CD14-positive monocyte (primary cell): ENCODE measurements at regions not wholly inside any gene's neighbourhood (a gene's known extent, or its start where the extent isn't known, plus 50 kb on each side); places are given as distances from the start of the nearest gene placed in this dataset.

Source experiments
- DNase-seq, 3 donors: peaks; one replicate each; pipeline ENCODE4 v3.0.0-alpha.2; 2011 to 2022
- H2AFZ ChIP-seq: 2 replicates; pipeline ENCODE4 v1.6.0; 2012; ENCODE audit warnings: mild to moderate bottlenecking, low read depth, low read length, inconsistent platforms; ENCODE audit not compliant: insufficient read depth, poor library complexity, severe bottlenecking
- H3K27ac ChIP-seq, 2 donors: 1 replicate in 1 of 2; 2 replicates in 1 of 2; pipeline ENCODE4 v1.5.1; 2012 to 2013; ENCODE audit warnings: low read length in 2 of 2, control low read depth in 1 of 2, inconsistent platforms in 1 of 2, low read depth in 1 of 2, mild to moderate bottlenecking in 1 of 2
- H3K27me3 ChIP-seq, 2 donors: one replicate each; pipeline versions ENCODE4 v1.6.0 to v1.6.1; 2011 to 2013; ENCODE audit warnings: low read length in 2 of 2; ENCODE audit not compliant: control insufficient read depth in 2 of 2, insufficient read depth in 2 of 2
- H3K36me3 ChIP-seq, 2 donors: replicated peaks in 1 of 2; 1 replicate in 1 of 2; 2 replicates in 1 of 2; pipeline versions ENCODE4 v1.5.1 to v1.6.1; 2012 to 2013; ENCODE audit warnings: low read length in 2 of 2, control low read depth in 1 of 2, inconsistent platforms in 1 of 2, mild to moderate bottlenecking in 1 of 2; ENCODE audit not compliant: insufficient read depth in 2 of 2, control insufficient read depth in 1 of 2
- H3K4me1 ChIP-seq, 2 donors: 1 replicate in 1 of 2; 2 replicates in 1 of 2; pipeline versions ENCODE4 v1.5.1 to v1.6.1; 2012 to 2013; ENCODE audit warnings: low read length in 2 of 2, control low read depth in 1 of 2, inconsistent platforms in 1 of 2, mild to moderate bottlenecking in 1 of 2, moderate library complexity in 1 of 2; ENCODE audit not compliant: insufficient read depth in 2 of 2, control insufficient read depth in 1 of 2
- H3K4me2 ChIP-seq: replicated peaks from 2 replicates; pipeline ENCODE3; 2012; ENCODE audit warnings: low read length, moderate library complexity, mild to moderate bottlenecking; ENCODE audit not compliant: poor library complexity, severe bottlenecking; ENCODE audit errors: extremely low read depth
- H3K4me3 ChIP-seq, 3 experiments: fragments of 200-600 bp in 1 of 3; sonication (generic) in 1 of 3; replicated peaks in 1 of 3; 1 replicate in 2 of 3; 2 replicates in 1 of 3; pipeline ENCODE4 v1.5.1; 2011 to 2013; ENCODE audit warnings: low read length in 3 of 3, mild to moderate bottlenecking in 3 of 3, control low read depth in 2 of 3, low read depth in 2 of 3, inconsistent platforms in 1 of 3, moderate library complexity in 1 of 3
- H3K79me2 ChIP-seq: 2 replicates; pipeline ENCODE4 v1.6.0; 2012; ENCODE audit warnings: mild to moderate bottlenecking, control low read depth, inconsistent platforms, low read length, moderate library complexity; ENCODE audit not compliant: insufficient read depth
- H3K9ac ChIP-seq: 2 replicates; pipeline ENCODE4 v1.6.0; 2017; ENCODE audit warnings: low read length, mild to moderate bottlenecking; ENCODE audit not compliant: insufficient read depth, poor library complexity, severe bottlenecking
- H3K9me3 ChIP-seq, 2 donors: replicated peaks in 1 of 2; 1 replicate in 1 of 2; 2 replicates in 1 of 2; pipeline versions ENCODE4 v1.5.1 to v1.6.1; 2012 to 2013; ENCODE audit warnings: low read length in 2 of 2, control low read depth in 1 of 2; ENCODE audit not compliant: control insufficient read depth in 1 of 2, insufficient read depth in 1 of 2
- H4K20me1 ChIP-seq: 2 replicates; pipeline ENCODE4 v1.6.0; 2012; ENCODE audit warnings: mild to moderate bottlenecking, low read length, control low read depth, moderate library complexity; ENCODE audit not compliant: insufficient read depth
- H3K27ac Mint-ChIP-seq, 7 donors: one replicate each; pipeline ENCODE4 v1.8.0; 2020; ENCODE audit warnings: mild to moderate bottlenecking in 7 of 7, mixed read lengths in 7 of 7, moderate library complexity in 6 of 7, inconsistent platforms in 2 of 7
- H3K27me3 Mint-ChIP-seq, 3 donors: one replicate each; pipeline ENCODE4 v1.8.0; 2021 to 2022; ENCODE audit warnings: low read depth in 3 of 3, mild to moderate bottlenecking in 3 of 3, mixed read lengths in 3 of 3, moderate library complexity in 3 of 3, inconsistent platforms in 1 of 3
- H3K36me3 Mint-ChIP-seq, 2 donors: one replicate each; pipeline ENCODE4 v1.8.0; 2020; ENCODE audit warnings: mixed read lengths in 2 of 2, inconsistent platforms in 1 of 2, mild to moderate bottlenecking in 1 of 2
- H3K4me1 Mint-ChIP-seq: one replicate; pipeline ENCODE4 v1.8.0; 2020; ENCODE audit warnings: mild to moderate bottlenecking, mixed read lengths
- H3K4me3 Mint-ChIP-seq, 2 donors: one replicate each; pipeline ENCODE4 v1.8.0; 2020; ENCODE audit warnings: mild to moderate bottlenecking in 2 of 2, mixed read lengths in 2 of 2, moderate library complexity in 1 of 2
- H3K9me3 Mint-ChIP-seq, 7 donors: one replicate each; pipeline ENCODE4 v1.8.0; 2020 to 2022; ENCODE audit warnings: mixed read lengths in 7 of 7, mild to moderate bottlenecking in 6 of 7, moderate library complexity in 6 of 7, inconsistent platforms in 2 of 7
- WGBS: methylation state at CpG from one replicate; pipeline ENCODE4 v1.1.5; 2013; ENCODE audit warnings: missing lambda C conversion rate; ENCODE audit not compliant: insufficient coverage; 5-methylcytosine and 5-hydroxymethylcytosine counted together
- intact Hi-C, 2 donors: fragments of 100-400 bp; cut with micrococcal nuclease; formaldehyde crosslinking; loops; one replicate each; pipeline versions ENCODE4 v1.15.0 to v1.15.1; 2023
- TF ChIP-seq, protein P1 (sequence below): fragments of 200-600 bp; IDR thresholded peaks from one replicate; pipeline ENCODE4 v1.8.0; 2022; ENCODE audit warnings: antibody characterized with exemption, mild to moderate bottlenecking

DNA sequence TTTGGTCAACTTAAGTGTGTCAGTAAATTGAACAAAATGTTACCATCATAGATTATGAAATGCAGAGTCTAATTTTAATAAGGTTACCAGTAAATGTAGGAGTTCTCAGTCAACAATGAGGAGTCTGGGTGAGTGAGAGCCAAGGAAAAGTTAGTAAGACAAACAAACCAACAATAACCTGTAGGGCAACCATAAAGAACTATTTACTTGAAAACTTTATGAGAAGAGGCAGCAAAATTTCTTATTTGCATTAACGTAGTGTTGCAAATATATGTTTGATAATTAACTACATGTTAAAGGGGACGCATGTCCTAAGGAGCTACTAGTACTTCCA, 131.1 kb upstream of the SOX4 start:
- no CpG with 5 or more reads among the region's 2 CpGs for WGBS
- Mint-ChIP-seq H3K27me3 (no peaks in the 10 kb centered on the region), H3K27ac (no peak overlapping the region), H3K4me3 (no peak overlapping the region), H3K9me3 (peaks cover 0 to 13% (median 8%) of the 10 kb centered on the region in 7 donors), H3K4me1 (peaks cover 2% of the 10 kb centered on the region), H3K36me3 (no peaks in the 10 kb centered on the region)
- H3K79me2 ChIP-seq: no peaks in the 10 kb centered on the region
- no peak overlapping the region for H2AFZ ChIP-seq
- H3K4me3 ChIP-seq: no peak overlapping the region
- H3K4me2 ChIP-seq: no peak overlapping the region
- no peaks in the 10 kb centered on the region for H3K4me1 ChIP-seq
- H4K20me1 ChIP-seq: no peaks in the 10 kb centered on the region
- DNase-seq: no peak
- H3K9ac ChIP-seq: no peak overlapping the region
- peaks cover 0 to 4% of the 10 kb centered on the region in 2 donors for H3K9me3 ChIP-seq
- H3K27me3 ChIP-seq: no peaks in the 10 kb centered on the region
- H3K36me3 ChIP-seq: no peaks in the 10 kb centered on the region
- TF ChIP-seq, protein P1, sequence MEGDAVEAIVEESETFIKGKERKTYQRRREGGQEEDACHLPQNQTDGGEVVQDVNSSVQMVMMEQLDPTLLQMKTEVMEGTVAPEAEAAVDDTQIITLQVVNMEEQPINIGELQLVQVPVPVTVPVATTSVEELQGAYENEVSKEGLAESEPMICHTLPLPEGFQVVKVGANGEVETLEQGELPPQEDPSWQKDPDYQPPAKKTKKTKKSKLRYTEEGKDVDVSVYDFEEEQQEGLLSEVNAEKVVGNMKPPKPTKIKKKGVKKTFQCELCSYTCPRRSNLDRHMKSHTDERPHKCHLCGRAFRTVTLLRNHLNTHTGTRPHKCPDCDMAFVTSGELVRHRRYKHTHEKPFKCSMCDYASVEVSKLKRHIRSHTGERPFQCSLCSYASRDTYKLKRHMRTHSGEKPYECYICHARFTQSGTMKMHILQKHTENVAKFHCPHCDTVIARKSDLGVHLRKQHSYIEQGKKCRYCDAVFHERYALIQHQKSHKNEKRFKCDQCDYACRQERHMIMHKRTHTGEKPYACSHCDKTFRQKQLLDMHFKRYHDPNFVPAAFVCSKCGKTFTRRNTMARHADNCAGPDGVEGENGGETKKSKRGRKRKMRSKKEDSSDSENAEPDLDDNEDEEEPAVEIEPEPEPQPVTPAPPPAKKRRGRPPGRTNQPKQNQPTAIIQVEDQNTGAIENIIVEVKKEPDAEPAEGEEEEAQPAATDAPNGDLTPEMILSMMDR: no peak
- intact Hi-C loops: no loop called here
- H3K27ac ChIP-seq: no peak overlapping the region

GRCh38 chr6:21467091-21467490, 126.5 kb upstream of the SOX4 start:
- intact Hi-C loops: no loop called here
- no peaks in the 10 kb centered on the region for H3K79me2 ChIP-seq
- H3K27ac ChIP-seq: no peak overlapping the region
- H3K4me1 Mint-ChIP-seq: peaks cover 3% of the 10 kb centered on the region
- H3K9me3 Mint-ChIP-seq: peaks cover 0 to 13% (median 8%) of the 10 kb centered on the region in 7 donors
- H3K4me3 ChIP-seq: no peak overlapping the region
- H3K27me3 Mint-ChIP-seq: no peaks in the 10 kb centered on the region
- no peaks in the 10 kb centered on the region for H3K27me3 ChIP-seq
- no peak overlapping the region for H3K9ac ChIP-seq
- no peak overlapping the region for H2AFZ ChIP-seq
- no peak overlapping the region for H3K4me2 ChIP-seq
- DNase-seq: no peak
- H3K4me1 ChIP-seq: no peaks in the 10 kb centered on the region
- peaks cover 0 to 4% of the 10 kb centered on the region in 2 donors for H3K9me3 ChIP-seq
- WGBS: 95% methylated on average over 6 of the region's 8 CpGs
- H3K4me3 Mint-ChIP-seq: no peak overlapping the region
- no peak overlapping the region for H3K27ac Mint-ChIP-seq
- H3K36me3 Mint-ChIP-seq: no peaks in the 10 kb centered on the region
- H3K36me3 ChIP-seq: no peaks in the 10 kb centered on the region
- H4K20me1 ChIP-seq: no peaks in the 10 kb centered on the region
- TF ChIP-seq, protein P1: no peak
